Testis (tissue), 2 donors: ENCODE measurements at regions not wholly inside any gene's neighbourhood (a gene's known extent, or its start where the extent isn't known, plus 50 kb on each side); places are given as distances from the start of the nearest gene placed in this dataset.

Experiments used
- DNase-seq: peaks from one replicate; pipeline ENCODE4 v3.0.0-alpha.2; 2019
- H3K27ac ChIP-seq, 2 donors: fragments of 200-600 bp; sonication (generic); one replicate each; pipeline ENCODE4 v1.5.1; 2019
- H3K27me3 ChIP-seq: fragments of 200-600 bp; sonication (generic); one replicate; pipeline ENCODE4 v1.5.1; 2019
- H3K36me3 ChIP-seq: fragments of 200-600 bp; sonication (generic); one replicate; pipeline ENCODE4 v1.5.1; 2017; ENCODE audit warnings: low read depth; ENCODE audit errors: missing control alignments
- H3K4me1 ChIP-seq: fragments of 200-600 bp; sonication (generic); one replicate; pipeline ENCODE4 v1.5.1; 2019
- H3K4me3 ChIP-seq, 2 donors: fragments of 200-600 bp; sonication (generic); one replicate each; pipeline ENCODE4 v1.5.1; 2017 to 2019
- H3K9me3 ChIP-seq: fragments of 200-600 bp; sonication (generic); one replicate; pipeline ENCODE4 v1.5.1; 2017
- POLR2A ChIP-seq: fragments of 450-650 bp; IDR thresholded peaks from one replicate; pipeline ENCODE4 v1.6.1; 2017; ENCODE audit warnings: antibody characterized with exemption, mild to moderate bottlenecking, moderate library complexity
- WGBS, 2 donors: methylation state at CpG; one replicate each; pipeline ENCODE4 v1.1.5; 2018; 5-methylcytosine and 5-hydroxymethylcytosine counted together
- intact Hi-C: fragments of 100-400 bp; cut with DNase I; formaldehyde crosslinking; loops from one replicate; pipeline ENCODE4 v1.15.1; 2023; ENCODE audit warnings: low total_unique reads
- TF ChIP-seq, protein P1 (sequence below), 3 experiments: fragments of 450-650 bp in 2 of 3; fragments of 200-600 bp in 1 of 3; sonication (generic) in 1 of 3; IDR thresholded peaks; one replicate each; pipeline ENCODE4 v1.5.1; 2016 to 2019; ENCODE audit warnings: antibody characterized with exemption in 3 of 3, mild to moderate bottlenecking in 2 of 3, moderate library complexity in 1 of 3

DNA sequence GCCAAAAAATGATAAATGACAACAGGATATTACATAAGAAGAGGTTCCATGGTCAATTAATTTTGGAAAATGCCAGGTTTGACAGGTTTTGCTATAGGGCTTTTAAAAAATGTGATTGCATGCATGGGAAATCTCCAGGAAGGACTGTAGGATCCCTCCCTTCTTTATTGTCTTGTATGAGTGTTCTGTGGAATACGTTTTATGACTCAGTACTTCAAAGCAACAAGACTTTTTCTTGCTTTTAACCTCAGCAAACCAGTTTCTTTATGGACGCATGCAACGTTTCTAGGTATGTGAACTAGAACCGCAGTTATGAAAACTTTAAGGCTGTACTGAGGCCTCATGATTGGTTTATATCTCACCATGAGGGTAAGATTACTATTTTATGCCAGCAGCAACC, 76.6 kb upstream of the NTRK2 start:
- 89% methylated on average over 4 of the region's 4 CpGs for WGBS, 2 donors
- H3K27me3 ChIP-seq = no peaks in the 10 kb centered on the region
- no peaks in the 10 kb centered on the region for H3K9me3 ChIP-seq
- TF ChIP-seq, protein P1, sequence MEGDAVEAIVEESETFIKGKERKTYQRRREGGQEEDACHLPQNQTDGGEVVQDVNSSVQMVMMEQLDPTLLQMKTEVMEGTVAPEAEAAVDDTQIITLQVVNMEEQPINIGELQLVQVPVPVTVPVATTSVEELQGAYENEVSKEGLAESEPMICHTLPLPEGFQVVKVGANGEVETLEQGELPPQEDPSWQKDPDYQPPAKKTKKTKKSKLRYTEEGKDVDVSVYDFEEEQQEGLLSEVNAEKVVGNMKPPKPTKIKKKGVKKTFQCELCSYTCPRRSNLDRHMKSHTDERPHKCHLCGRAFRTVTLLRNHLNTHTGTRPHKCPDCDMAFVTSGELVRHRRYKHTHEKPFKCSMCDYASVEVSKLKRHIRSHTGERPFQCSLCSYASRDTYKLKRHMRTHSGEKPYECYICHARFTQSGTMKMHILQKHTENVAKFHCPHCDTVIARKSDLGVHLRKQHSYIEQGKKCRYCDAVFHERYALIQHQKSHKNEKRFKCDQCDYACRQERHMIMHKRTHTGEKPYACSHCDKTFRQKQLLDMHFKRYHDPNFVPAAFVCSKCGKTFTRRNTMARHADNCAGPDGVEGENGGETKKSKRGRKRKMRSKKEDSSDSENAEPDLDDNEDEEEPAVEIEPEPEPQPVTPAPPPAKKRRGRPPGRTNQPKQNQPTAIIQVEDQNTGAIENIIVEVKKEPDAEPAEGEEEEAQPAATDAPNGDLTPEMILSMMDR (IDR thresholded peaks at IDR 0.05) = no peak
- no peak for TF ChIP-seq POLR2A
- H3K4me3 ChIP-seq = no peak overlapping the region
- no peaks in the 10 kb centered on the region for H3K4me1 ChIP-seq
- no peak overlapping the region for H3K27ac ChIP-seq
- DNase-seq = no peak
- H3K36me3 ChIP-seq = no peaks in the 10 kb centered on the region
- intact Hi-C loops = no loop called here

DNA sequence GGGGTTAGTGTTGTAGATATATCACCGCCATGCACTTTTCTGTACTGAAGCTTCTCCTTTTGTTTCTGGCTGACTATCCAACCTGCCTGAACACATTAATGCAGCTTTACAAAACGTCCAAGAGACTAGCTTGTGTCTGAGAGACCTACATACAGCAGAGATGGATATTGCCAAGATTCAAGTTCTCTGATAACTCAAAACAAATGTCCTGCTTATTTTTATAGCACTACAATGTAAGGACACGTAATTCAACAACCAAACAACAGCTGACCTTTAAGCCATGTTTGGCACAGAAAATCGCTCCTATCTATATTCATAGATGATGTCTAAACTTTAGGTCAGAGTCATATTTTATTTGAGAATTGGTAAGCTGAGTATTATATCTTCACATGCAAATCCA, 76.2 kb upstream of the NTRK2 start:
- intact Hi-C loops = no loop called here

DNA sequence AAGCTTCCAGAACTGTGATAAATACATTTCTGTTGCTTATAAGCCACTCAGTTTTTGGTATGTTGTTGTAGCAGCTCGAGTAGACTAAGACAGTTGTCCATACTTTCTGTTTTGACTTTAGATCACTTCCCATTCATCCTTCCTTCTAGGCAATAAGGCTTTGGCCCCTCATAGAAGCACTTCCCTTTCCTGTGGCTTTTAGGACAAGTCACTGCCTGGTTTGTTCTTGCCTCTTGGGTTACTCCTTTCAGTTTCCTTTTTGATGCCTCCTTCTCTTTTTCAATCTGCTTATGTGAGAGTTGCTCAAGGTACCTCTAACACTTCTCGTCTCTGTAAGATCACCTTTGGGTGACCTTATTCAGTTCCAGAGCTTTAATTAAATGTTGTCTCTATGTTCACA, 72.4 kb upstream of the NTRK2 start:
- Histone ChIP-seq H3K27ac (no peak overlapping the region), H3K4me3 (no peak overlapping the region), H3K27me3 (no peaks in the 10 kb centered on the region), H3K36me3 (no peaks in the 10 kb centered on the region), H3K4me1 (no peaks in the 10 kb centered on the region), H3K9me3 (no peaks in the 10 kb centered on the region)
- TF ChIP-seq POLR2A = no peak
- DNase-seq = no peak
- 48 to 56% methylated on average over 2 of the region's 2 CpGs for WGBS, 2 donors
- intact Hi-C loops = no loop called here

More for the DNA sequence above, 76.2 kb upstream of the NTRK2 start:
- no peak for TF ChIP-seq POLR2A
- TF ChIP-seq, protein P1 (IDR thresholded peaks at IDR 0.05) = no peak
- DNase-seq = no peak
- H3K9me3 ChIP-seq = no peaks in the 10 kb centered on the region
- H3K27me3 ChIP-seq = no peaks in the 10 kb centered on the region
- H3K4me3 ChIP-seq = no peak overlapping the region
- H3K27ac ChIP-seq = no peak overlapping the region
- no peaks in the 10 kb centered on the region for H3K4me1 ChIP-seq
- WGBS, 2 donors = 77 to 85% methylated on average over 4 of the region's 4 CpGs
- H3K36me3 ChIP-seq = no peaks in the 10 kb centered on the region

DNA sequence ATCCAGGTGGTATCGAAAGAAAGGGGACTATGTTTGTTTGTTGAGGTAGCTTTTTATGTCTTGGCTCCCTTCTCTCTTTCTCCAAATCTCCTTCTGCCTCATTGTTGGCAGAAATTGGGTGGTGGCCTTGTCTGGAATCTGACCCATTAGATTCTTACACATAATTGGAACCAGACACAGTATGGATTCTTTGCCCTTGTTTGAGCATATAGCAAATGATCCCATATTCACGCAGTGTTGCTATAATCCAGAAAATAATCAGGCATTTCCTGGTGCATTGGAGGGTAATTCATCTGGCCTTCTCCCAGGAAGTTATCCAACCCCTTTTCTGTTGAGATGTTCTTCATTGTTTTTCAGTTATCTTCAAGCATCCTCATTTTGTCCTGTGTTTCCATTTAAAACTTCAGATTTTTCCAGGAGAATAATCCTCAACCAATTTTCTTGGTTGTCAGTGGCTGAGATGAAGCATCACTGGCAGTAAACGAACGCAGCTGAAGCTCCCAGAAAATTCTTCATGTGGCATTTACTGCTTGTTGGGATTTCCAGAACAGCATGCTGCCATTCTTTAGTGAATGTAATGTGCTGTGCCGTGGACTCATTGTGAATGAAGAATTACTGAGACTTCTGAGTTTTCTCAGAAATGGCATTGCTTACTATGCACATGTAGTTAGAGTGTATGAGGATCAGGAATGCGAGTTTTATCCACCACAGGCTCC, 70.5 kb upstream of the NTRK2 start:
- no peak overlapping the region for H3K4me3 ChIP-seq
- WGBS, 2 donors = 87 to 88% methylated on average over 6 of the region's 6 CpGs
- intact Hi-C loops = no loop called here
- no peak for DNase-seq
- TF ChIP-seq POLR2A = no peak
- TF ChIP-seq, protein P1 (IDR thresholded peaks at IDR 0.05) = no peak
- no peaks in the 10 kb centered on the region for H3K27me3 ChIP-seq
- H3K4me1 ChIP-seq = no peaks in the 10 kb centered on the region
- H3K27ac ChIP-seq = no peak overlapping the region
- H3K9me3 ChIP-seq = no peaks in the 10 kb centered on the region
- H3K36me3 ChIP-seq = no peaks in the 10 kb centered on the region

GRCh38 chr9:84600739-84601138, 68.8 kb upstream of the NTRK2 start:
- Histone ChIP-seq H3K27ac (no peak overlapping the region), H3K27me3 (no peaks in the 10 kb centered on the region), H3K36me3 (no peaks in the 10 kb centered on the region), H3K4me3 (no peak overlapping the region), H3K4me1 (no peaks in the 10 kb centered on the region), H3K9me3 (no peaks in the 10 kb centered on the region)
- no peak for DNase-seq
- TF ChIP-seq, protein P1 (IDR thresholded peaks at IDR 0.05) = no peak
- TF ChIP-seq POLR2A = no peak
- intact Hi-C loops = no loop called here
- WGBS, 2 donors = 87 to 88% methylated on average over 4 of the region's 4 CpGs
